ENCODE measurements at regions not wholly inside any gene's neighbourhood (a gene's known extent, or its start where the extent isn't known, plus 50 kb on each side); places are given as distances from the start of the nearest gene placed in this dataset.
"Not testable (repeated sequence)": the region's sequence is repeated elsewhere in the genome, so short reads cannot be mapped to it uniquely, and the experiment has no call there.

- no peak for TF ChIP-seq CTCF (IDR thresholded peaks at IDR 0.05)
- TF ChIP-seq POLR2A (IDR thresholded peaks at IDR 0.05), result no peak
- WGBS, 2 donors, result 78 to 85% methylated on average over 8 of the region's 8 CpGs
- DNase-seq (ENCODE audit: low spot score in 2 of 2), result no peak
- H3K4me3 ChIP-seq (ENCODE audit: low read depth, poor library complexity, severe bottlenecking), result no peak overlapping the region
- intact Hi-C loops (cut with DNase I; ENCODE audit: low total_unique reads), result no loop called here
Observed at GRCh38 chr18:60066219-60066975, 166.6 kb downstream of the PMAIP1 start.

- TF ChIP-seq POLR2A (IDR thresholded peaks at IDR 0.05) (no peak), CTCF (IDR thresholded peaks at IDR 0.05) (no peak)
- WGBS, 2 donors, result 62 to 67% methylated on average over 1 of the region's 1 CpG
- intact Hi-C loops (cut with DNase I; ENCODE audit: low total_unique reads), result no loop called here
- H3K4me3 ChIP-seq (ENCODE audit: low read depth, poor library complexity, severe bottlenecking), result no peak overlapping the region
- no peak for DNase-seq (ENCODE audit: low spot score in 2 of 2)
Observed at GRCh38 chr18:60064271-60064670, 164.5 kb downstream of the PMAIP1 start.

GRCh38 chr18:60062831-60063230 is 163.0 kb downstream of the PMAIP1 start:
- intact Hi-C loops (cut with DNase I; ENCODE audit: low total_unique reads); H3K4me3 ChIP-seq (ENCODE audit: low read depth, poor library complexity, severe bottlenecking); DNase-seq (ENCODE audit: low spot score in 2 of 2): not testable (repeated sequence)
- WGBS, 2 donors, result 51 to 60% methylated on average over 3 of the region's 3 CpGs

- WGBS, 2 donors, result 72 to 80% methylated on average over 2 of the region's 2 CpGs
- DNase-seq (ENCODE audit: low spot score in 2 of 2), result no peak
- no peak for TF ChIP-seq CTCF (IDR thresholded peaks at IDR 0.05)
- TF ChIP-seq POLR2A (IDR thresholded peaks at IDR 0.05), result no peak
- intact Hi-C loops (cut with DNase I; ENCODE audit: low total_unique reads), result no loop called here
- no peak overlapping the region for H3K4me3 ChIP-seq (ENCODE audit: low read depth, poor library complexity, severe bottlenecking)
Observed at GRCh38 chr18:60062396-60062795, 162.6 kb downstream of the PMAIP1 start.

GRCh38 chr18:60060578-60060977 is 160.8 kb downstream of the PMAIP1 start:
- H3K4me3 ChIP-seq (ENCODE audit: low read depth, poor library complexity, severe bottlenecking), result no peak overlapping the region
- TF ChIP-seq POLR2A (IDR thresholded peaks at IDR 0.05) (no peak), CTCF (IDR thresholded peaks at IDR 0.05) (no peak)
- 69 to 70% methylated on average over 3 of the region's 3 CpGs for WGBS, 2 donors
- no peak for DNase-seq (ENCODE audit: low spot score in 2 of 2)
- intact Hi-C loops (cut with DNase I; ENCODE audit: low total_unique reads), result no loop called here

GRCh38 chr18:60060026-60060425 is 160.2 kb downstream of the PMAIP1 start:
- no peak overlapping the region for H3K4me3 ChIP-seq (ENCODE audit: low read depth, poor library complexity, severe bottlenecking)
- TF ChIP-seq POLR2A (IDR thresholded peaks at IDR 0.05) (no peak), CTCF (IDR thresholded peaks at IDR 0.05) (no peak)
- DNase-seq (ENCODE audit: low spot score in 2 of 2), result no peak
- intact Hi-C loops (cut with DNase I; ENCODE audit: low total_unique reads), result no loop called here
- 55 to 66% methylated on average over 1 of the region's 1 CpG for WGBS, 2 donors

Data from lower leg skin (tissue), 4 donors.